Stimulated activated CD4-positive, alpha-beta T cell treated with anti-CD3 and anti-CD28 coated beads, Interleukin-1b, Interleukin-23, amount 100 ng/mL, for 1 hour (primary cell): ENCODE measurements at regions not wholly inside any gene's neighbourhood (a gene's known extent, or its start where the extent isn't known, plus 50 kb on each side); places are given as distances from the start of the nearest gene placed in this dataset.

ENCODE experiments used
- DNase-seq, 2 donors: peaks; one replicate each; pipeline ENCODE4 v3.0.0-alpha.2; 2020; ENCODE audit warnings: low read depth in 2 of 2

DNA sequence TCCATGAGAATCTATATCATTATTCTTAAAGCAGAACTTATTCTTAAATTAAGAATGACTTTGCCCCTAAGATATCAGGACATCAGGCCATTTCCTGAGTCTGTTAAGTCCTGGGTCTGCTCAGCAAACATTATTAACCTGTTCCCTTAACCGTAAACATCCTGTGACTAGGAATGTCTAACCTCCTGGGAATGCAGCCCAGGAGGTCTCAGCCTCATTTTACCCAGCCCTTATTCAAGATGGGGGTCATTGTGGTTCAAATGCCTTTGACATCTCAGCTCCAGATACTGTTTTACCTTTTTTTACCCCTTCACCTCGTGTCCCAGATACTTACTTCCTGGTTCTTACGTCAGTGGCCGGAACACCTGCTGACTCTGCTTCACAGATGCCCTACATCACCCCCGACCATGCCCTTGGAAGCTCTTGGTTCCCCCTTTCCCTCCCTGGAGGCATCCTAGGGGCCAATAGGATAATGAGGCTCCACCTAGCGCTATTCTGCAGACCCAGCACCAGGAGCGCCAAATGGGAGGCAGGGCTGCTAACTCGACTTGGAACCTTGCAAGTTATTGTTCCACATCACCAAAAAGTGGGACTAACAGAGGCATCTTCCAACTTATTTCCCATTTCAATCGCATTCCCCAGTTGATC, 182.5 kb downstream of the MED10 start:
- no peak for DNase-seq

DNA sequence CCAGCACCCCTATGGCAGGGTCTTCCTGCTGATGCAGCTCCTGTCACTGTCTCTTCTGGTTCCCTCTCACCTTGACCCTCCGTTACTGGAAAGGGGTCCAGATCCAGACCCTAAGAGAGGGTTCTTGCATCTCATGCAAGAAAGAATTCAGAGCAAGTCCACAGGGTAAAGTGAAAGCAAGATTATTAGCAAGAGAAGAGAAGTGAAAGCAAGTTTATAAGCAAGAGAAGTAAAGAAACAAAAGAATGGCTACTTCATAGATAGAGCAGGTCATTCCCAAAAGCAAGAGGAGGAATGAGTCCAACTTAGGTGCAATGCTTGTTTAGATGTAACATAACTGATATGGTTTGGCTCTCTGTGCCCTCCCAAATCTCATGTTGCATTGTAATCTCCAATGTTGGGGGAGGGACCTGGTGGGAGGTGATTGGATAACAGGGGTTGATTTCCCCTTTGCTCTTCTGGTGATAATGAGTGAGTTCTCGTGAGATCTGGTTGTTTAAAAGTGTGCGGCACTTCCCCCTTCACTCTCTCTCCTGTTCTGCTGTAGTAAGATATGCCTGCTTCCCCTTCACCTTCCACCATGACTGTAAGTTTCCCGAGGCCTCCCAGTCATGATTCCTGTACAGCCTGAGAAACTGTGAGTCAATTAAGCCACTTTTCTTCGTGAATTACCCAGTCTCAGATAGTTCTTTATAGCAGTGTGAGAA, 183.3 kb downstream of the MED10 start:
- DNase-seq = no peak

DNA sequence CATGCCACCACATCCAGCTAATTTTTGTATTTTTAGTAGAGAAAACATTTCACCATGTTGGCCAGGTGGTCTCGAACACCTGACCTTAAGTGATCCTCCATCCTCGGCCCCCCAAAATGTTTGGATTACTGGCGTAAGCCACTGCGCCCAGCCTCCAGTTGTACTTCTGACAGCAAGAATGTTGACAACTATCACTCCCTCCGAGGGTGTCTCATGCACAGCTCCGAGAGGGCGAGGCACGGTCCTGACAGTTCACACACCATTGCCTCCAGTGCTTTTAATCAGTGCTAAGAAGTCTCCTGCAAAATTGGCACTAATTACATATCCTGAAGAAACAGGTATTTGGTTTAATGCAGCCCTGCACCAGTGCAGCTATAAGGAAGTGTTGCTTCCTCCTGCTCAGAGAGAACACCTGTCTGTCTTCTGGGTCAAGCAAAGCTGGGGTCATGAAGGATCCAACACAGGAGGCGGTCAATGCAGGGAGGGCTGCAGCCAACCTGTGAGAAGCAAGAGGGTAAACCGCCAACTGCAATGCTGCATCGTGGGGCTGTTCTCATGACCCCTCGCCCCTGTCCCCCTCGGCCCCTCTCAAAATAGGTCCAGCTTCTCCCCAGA, 184.0 kb downstream of the MED10 start:
- DNase-seq = no peak

DNA sequence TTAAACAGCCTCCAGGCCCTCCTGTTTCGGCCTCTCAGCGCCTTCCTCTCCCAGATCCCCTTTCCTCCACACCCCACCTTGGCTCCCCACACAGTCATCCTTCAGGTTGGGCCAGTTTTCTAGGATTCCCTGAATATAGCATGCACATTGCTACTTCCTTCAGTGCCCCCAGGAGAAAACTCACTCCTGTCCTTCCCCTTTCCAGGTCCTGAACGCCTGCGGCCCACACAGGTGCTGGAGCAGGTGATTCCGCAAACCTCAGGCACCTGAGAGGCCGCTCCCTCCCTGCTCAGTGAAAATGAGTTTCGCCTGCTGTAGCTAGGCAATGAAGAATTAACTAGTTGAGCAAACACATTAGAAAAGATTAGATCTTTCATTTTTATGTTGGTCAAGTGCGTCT, 185.0 kb downstream of the MED10 start:
- no peak for DNase-seq

DNA sequence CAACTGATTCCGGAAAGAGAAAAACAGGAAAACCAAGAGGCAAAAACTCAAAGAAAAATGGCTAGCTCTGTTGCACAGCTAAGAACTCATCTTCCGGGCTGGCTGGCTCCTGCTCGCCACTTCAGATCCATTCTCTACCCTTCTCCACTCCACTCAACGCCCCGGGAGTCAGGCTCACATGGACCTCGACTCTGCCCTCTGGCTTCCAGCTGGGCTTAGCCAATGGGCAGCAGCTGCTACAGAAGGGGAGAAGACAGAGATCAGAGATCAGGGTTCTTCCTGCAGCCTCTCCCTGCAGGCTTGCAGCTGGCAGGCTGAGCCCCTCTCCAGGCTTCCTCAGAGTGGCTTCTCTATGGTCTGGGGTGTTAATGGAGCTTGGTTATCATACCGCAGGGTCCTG, 187.5 kb downstream of the MED10 start:
- DNase-seq = no peak

DNA sequence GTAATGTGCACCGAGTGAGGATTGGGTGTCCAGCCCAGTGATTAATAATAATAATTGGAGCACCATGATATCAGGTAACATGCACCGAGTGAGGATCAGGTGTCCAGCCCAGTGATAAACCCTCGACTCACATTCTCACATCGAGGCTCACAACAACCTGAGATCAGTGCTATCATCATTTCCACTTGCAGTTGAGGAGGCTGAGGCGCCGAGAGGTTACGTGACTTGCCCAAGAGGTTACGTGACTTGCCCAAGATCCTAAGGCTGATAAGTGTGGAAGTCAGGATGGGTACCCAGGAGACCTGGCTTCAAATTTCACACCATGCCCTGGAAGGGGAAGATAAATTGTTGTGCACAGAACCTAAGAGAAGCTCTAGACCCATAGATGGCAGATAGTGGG, 189.4 kb downstream of the MED10 start:
- DNase-seq = no peak

DNA sequence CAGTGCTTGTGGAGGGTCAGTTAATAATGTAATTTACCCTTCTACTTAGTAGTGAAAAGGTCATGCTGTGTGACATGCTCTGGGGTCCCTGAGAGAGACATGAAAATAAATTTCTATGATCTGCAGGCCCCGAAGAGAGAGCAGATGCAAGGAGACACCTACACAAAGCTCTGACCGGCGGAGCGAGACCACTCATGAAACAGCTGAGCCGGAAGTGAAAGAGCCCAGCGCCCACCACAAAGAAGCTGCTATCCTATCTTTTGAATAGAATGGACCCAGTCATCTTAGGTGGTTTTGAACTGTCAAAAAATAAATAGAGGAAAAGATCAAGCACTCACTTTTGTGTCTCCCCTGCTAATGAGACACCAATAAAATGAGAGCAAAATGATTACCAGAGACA, 190.0 kb downstream of the MED10 start:
- DNase-seq = no peak

DNA sequence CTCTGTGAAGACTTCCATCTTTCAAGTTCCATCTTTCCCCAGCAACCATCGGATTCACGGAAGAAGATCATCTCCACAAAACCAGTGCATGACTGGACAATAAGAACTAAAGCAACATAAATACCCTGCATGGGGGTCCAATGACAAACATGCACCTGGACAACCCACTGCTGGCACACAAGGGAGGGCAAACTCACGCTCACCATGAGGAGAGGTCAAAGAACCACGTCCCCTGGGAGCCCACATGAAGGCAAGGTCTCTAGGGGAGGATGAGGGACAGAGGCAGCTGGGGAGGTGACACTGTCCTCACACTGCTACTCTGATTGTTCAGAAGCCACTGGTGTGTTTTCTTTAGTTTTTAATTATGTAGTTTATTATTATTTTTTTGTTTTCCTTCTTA, 190.8 kb downstream of the MED10 start:
- DNase-seq = no peak

DNA sequence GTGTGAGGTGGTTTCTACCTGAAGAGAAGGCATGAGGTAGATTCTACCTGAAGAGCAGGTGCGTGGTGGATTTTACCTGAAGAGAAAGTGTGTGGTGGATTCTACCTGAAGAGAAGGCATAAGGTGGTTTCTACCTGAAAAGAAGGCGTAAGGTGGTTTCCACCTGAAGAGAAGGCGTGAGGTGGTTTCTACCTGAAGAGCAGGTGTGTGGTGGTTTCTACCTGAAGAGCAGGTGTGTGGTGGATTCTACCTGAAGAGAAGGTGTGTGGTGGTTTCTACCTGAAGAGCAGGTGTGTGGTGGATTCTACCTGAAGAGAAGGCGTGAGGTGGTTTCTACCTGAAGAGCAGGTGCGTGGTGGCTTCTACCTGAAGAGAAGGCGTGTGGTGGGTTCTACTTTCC, 192.8 kb downstream of the MED10 start:
- no peak for DNase-seq

DNA sequence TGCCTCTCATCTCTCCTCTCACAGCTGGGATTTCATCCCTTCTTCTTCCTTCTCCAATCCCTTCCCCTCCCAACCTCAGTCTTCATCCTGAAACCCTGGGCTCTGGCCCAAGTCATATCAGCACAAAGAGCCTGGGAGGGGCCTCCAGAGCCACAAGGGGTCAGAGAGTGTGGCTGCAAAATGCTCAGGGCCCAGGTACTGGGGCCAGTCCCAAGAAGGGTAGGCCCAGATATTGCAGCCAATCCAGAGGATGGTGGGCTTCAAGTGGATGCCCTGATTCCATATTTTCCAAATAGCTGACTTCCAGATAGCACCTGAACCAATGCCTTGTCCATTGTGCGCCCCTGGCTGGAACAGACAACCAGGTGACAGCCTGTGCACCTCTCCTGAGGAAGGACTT, 193.9 kb downstream of the MED10 start:
- DNase-seq = no peak

DNA sequence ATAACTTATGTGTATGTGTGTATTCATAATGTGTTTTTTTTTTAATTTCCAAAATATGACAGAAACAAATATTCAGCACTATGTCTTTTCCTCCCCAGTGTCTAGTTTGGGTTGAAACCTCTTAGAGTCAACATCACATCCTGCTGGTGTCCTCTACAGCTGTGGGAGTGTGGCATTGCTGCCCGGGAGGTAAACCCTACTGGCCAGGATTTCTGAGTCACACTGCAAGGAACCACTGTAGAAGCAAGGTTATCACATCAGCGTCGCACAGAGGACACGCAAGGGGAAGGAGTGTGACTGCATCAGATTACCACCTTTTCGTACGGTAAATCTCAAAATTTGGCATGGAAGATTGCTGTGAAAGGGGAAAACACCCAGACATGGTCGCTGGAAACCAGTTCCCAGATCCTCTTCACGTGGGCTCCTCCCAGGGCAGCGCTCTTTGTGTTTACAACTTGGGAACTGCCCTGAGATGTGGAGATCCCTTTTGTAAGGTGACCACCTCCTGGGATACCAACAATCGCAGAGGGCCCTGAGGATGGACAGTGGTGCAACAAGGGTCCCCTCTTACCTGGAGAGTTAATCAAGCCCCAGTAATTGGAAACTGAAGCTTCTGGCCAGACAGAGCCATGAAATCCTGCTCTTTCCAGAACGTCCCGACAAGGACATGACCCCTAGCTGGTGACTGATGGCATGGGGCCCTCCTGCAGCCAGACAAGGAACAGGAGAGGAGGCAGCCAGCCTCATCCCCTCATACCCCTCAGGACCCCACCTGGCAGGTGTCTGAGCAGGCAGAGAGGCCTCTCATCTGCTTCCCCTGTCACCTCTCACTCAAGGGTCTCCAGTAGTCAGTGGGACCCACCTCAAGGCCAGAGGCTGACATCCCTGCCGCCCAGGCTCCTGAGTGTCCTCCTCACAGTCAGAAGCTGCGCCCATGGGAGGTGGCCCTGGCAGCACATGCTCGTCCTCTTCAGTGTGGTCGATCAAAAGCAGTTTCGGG, 194.7 kb downstream of the MED10 start:
- DNase-seq = no peak

DNA sequence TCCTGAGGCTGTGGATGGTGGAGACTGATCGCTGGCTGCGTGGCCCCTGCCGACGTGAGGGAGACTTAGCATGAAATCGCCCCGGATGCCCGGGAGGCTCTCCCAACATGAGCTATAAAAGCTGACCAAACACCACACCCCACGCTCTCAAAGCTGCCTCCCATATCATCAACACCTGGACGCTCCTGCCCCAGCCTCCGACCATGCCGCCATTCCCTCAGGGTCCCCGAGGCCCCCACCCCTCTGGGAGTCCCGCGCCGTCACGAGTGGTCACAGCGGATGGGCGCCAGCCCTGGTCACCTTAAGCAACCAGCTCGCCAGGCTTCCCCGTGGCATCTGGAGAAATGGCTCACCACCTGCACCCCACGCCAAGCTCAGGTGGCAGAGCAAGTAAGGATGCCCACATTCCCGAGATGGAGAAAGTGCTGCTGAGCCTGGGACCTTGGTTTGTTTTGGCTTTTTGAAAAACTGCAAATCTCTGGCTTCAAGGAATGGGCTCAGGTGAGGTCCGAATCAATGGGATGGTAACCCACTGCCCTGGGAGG, 196.0 kb downstream of the MED10 start:
- DNase-seq = no peak

DNA sequence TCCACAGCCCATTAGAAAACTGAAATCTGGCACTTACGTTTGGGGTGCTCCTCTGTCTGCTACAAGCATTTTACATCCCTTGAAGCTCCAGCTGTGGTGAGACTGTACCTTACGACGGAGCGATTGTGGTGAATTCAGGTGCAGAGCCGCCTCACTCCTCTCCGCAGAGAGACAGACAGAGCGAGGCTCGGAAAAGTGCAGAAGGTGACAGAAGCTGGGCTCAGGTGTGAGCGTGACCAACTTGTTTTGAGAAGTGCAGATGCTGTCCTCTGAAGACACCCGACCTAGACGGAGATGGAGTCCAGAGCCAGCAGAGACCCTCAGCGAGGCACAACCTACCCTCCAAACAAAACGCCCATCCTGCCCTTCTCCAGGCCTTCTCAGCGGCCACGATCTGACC, 196.5 kb downstream of the MED10 start:
- no peak for DNase-seq

DNA sequence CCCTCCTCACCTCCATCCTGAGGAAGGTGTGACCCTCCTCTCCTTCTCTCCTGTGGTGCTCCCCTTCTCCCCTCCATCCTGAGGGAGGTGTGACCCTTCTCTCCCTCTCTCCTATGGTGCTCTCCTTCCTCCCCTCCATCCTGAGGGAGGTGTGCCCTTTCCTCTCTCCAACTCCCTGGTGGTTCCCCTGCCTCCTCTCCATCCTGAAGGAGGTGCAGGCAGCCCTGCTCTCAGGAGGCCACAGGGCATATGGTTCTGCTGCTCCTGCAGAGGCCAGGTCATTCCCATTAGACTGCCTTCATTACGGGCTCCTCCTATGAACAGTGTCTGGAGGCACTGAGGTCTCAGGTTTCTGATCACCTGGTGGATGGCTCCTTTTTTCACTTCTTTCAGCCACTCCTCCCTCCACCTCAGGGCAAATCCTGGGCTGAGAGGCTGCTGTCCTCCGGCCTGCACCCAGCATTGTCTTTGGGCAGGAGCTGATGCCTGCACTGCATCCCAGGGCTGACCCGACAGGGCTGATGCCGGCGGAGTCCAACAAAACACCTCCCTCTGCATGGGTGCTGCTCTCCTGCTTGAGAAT, 197.1 kb downstream of the MED10 start:
- DNase-seq = no peak

DNA sequence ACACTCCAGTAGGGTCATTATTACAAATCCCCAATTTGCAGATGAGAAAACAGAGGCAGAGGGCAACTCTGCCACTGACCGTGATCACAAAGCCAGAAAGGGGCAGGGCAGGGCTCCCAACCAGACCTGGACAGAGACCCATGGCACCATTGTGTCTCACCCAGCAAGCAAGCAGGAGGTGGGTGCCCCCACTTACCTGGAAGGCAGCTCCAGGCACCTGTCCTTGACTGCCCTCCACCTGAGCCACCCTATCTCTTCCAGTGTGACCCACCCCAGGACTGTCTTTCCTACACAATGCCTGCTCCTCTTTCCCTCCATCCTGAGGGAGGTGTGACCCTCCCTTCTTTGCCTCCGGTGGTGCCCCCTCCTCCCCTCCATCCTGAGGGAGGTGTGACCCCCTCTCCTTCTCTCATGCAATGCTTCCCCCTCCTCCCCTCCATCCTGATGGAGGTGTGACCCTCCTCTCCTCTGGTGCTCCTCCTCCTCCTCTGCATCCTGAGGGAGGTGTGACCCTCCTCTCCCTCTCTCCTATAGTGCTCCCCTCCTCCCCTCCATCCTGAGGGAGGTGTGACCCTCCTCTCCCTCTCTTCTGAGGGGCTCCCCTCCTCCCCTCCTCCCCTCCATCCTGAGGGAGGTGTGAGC, 198.0 kb downstream of the MED10 start:
- DNase-seq = no peak

DNA sequence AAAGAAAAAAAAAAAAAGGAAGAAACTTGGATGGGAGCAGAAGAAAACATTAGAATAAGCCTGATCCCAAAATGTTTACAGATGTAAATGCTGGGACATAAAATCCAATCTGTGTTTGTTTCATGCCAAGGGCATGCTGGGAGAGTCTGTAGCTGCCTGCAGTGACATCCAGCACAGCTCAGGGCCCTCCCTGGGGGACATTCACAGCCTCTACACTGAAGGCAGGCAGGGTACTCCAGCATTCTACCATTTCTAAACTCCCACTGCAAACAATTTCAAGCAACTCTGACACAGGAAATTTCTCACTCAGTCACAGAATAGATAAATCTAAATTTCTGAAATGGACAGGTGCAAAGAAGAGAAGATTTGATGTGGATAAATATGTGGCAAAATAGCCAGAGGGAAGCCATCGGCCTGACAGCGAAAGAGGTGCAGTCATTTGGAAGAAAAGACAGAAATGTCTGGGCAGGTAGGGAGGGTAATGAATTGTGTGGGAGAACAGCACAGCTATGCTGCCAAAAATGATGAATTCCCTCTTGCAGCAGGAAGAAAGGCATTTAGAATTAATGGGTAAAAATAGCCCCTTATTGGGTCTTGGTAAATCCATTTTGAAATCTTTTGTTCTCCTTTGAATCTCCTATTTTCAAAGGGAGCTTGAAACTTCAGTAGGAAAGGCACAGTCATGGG, 199.4 kb downstream of the MED10 start:
- no peak for DNase-seq

DNA sequence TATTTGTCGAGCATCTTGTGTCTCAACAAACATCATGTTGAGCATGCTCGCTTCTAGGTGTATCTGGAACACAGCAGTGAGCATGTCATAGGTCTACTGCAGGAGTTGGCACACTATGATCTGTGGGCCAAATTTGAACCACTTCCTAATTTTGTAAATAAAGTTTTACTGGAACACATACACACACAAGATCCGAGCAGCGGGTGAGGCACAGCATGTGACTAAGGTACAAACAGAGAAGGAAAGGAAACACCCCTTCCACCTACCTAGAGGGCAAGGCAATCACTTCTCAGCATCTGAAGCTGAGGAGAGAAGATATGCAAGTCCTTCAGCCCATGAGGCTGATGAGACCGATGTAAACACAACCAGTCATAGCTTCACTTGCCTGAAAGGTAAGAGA, 200.4 kb downstream of the MED10 start:
- no peak for DNase-seq

DNA sequence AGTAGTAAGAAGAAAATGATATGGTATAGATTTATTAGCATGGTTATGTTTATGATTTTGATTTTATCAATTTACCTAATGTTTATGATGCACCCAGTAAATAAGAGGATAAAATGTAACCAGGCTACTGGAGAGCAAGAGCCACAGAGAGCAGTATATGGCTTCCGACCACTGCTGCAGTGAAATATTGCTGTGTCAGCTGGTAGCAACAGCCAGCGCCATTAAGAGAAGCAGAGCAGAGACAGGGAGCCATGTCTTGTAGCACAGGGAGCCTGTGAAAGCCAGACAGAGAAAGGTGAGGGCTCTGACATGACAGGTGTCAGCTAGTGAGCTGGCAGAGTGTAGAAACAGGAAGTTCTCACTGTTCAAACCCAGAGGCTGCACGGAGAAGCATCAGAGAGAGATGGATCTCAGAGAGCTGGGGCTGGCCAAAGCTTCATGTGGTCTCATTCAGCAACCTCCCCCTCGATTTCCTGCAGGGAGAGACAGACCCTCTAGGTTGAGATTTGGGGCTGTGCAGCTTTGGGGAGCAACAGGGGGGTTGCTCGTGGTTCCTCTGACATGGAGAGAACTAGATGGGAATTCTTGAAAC, 202.1 kb downstream of the MED10 start:
- DNase-seq = no peak

DNA sequence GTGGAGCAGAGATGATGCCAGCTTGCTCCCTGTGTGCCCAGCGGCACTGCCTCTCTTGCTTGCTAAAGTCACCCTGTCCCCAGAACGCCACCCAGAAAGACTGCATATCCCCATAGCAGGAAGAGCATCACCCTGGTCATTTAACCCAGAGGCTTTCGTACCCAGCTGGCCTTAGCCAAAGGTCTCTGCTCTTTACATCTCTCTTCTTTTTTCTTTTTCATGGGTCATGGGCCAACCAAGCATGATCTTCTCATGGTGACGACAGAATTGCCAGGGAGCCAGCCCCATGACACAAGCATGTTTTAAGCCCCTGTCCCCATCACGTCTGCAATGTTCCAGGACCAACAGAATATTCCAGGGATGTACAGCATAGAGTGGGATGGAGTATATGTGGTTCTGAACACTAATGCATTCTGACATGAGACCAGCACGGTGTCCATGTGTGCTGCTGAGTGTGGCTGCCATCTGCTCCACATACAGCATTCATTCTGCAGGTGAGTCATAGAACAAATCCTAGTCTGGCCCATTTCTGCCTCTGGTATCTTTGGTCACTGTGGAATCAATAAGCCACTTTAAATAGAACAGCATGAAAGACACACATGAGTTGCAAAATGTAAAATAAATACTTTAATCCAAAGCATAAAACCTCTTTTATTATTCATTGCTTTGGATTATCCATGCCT, 203.0 kb downstream of the MED10 start:
- DNase-seq = no peak
